HEK293 (cell line): ENCODE measurements at regions not wholly inside any gene's neighbourhood (a gene's known extent, or its start where the extent isn't known, plus 50 kb on each side); places are given as distances from the start of the nearest gene placed in this dataset.

Source experiments
- CTCF ChIP-seq: fragments of 450-650 bp; formaldehyde crosslinking; IDR thresholded peaks from 2 replicates; pipeline ENCODE4 v1.5.1; 2016; ENCODE audit warnings: missing biosample characterization, missing genetic modification characterization
- OSR2 ChIP-seq: fragments of 450-650 bp; formaldehyde crosslinking; IDR thresholded peaks from 2 replicates; pipeline ENCODE4 v1.5.1; 2016; ENCODE audit warnings: missing biosample characterization, missing genetic modification characterization
- ZNF121 ChIP-seq: fragments of 450-650 bp; formaldehyde crosslinking; IDR thresholded peaks from 2 replicates; pipeline ENCODE4 v1.5.1; 2016; ENCODE audit warnings: missing biosample characterization, missing genetic modification characterization
- ZNF311 ChIP-seq: fragments of 450-650 bp; formaldehyde crosslinking; IDR thresholded peaks from 2 replicates; pipeline ENCODE4 v1.5.1; 2017; ENCODE audit warnings: missing biosample characterization, missing genetic modification characterization, borderline replicate concordance
- ZNF335 ChIP-seq: fragments of 450-650 bp; formaldehyde crosslinking; conservative IDR thresholded peaks from 2 replicates; pipeline ENCODE4 v1.5.1; 2016; ENCODE audit warnings: missing biosample characterization, missing genetic modification characterization
- ZNF423 ChIP-seq: fragments of 450-650 bp; formaldehyde crosslinking; IDR thresholded peaks from 2 replicates; pipeline ENCODE4 v1.5.1; 2016; ENCODE audit warnings: missing biosample characterization, missing genetic modification characterization
- ZNF449 ChIP-seq: fragments of 450-650 bp; formaldehyde crosslinking; IDR thresholded peaks from 2 replicates; pipeline ENCODE4 v1.5.1; 2017; ENCODE audit warnings: missing biosample characterization, mild to moderate bottlenecking, missing genetic modification characterization, moderate library complexity
- ZNF549 ChIP-seq: fragments of 450-650 bp; IDR thresholded peaks from 2 replicates; pipeline ENCODE4 v1.5.1; 2018; ENCODE audit warnings: missing biosample characterization, missing genetic modification characterization, mild to moderate bottlenecking, inconsistent platforms, moderate library complexity
- ZNF645 ChIP-seq: fragments of 450-650 bp; formaldehyde crosslinking; IDR thresholded peaks from 2 replicates; pipeline ENCODE4; 2016; ENCODE audit warnings: missing biosample characterization, missing genetic modification characterization
- ZNF843 ChIP-seq: fragments of 450-650 bp; formaldehyde crosslinking; IDR thresholded peaks from 2 replicates; pipeline ENCODE4 v1.5.1; 2016; ENCODE audit warnings: missing biosample characterization, missing genetic modification characterization
- ZSCAN30 ChIP-seq: fragments of 450-650 bp; IDR thresholded peaks from 2 replicates; pipeline ENCODE4 v1.5.1; 2018; ENCODE audit warnings: missing biosample characterization, mild to moderate bottlenecking, missing genetic modification characterization, moderate library complexity

GRCh38 chr11:43557553-43558110 lies 122.9 kb upstream of the HSD17B12 start:
- TF ChIP-seq CTCF (tag by site-specific recombination) (no peak), OSR2 (no peak), ZNF645 (no peak), ZNF449 (tag by site-specific recombination) (no peak), ZNF843 (no peak), ZNF423 (no peak), ZSCAN30 (tag by site-specific recombination) (no peak), ZNF549 (tag by site-specific recombination) (no peak), ZNF121 (tag by site-specific recombination) (no peak), ZNF335 (no peak), ZNF311 (tag by site-specific recombination) (no peak)
